Panc1 (cell line): ENCODE measurements at regions not wholly inside any gene's neighbourhood (a gene's known extent, or its start where the extent isn't known, plus 50 kb on each side); places are given as distances from the start of the nearest gene placed in this dataset.

Experiments used
- ATAC-seq: fragments of 200-7000 bp; cut with Tn5 transposase; 2 replicates; pipeline ENCODE4 v1.9.1; 2020; ENCODE audit warnings: mild to moderate bottlenecking, moderate library complexity
- BruUV-seq: library from RNA; stranded (reverse); fragments of 400-500 nt; replicated peaks from 2 replicates; lab custom pipeline; 2021; lab: Mats Ljungman, UMichigan
- CTCF ChIA-PET: fragments of 300-600 bp; sonication (Branson Sonifier 250); formaldehyde crosslinking; loops from one replicate; lab custom pipeline; 2022; ENCODE audit warnings: antibody characterized with exemption; lab: Charles Lee
- POLR2A ChIA-PET: fragments of 300-600 bp; sonication (Branson Sonifier 250); formaldehyde crosslinking; loops from one replicate; lab custom pipeline; 2022; ENCODE audit warnings: antibody characterized with exemption; lab: Charles Lee
- DNase-seq: peaks from one replicate; pipeline ENCODE4 v3.0.0-alpha.2; 2010; ENCODE audit warnings: low read depth, low spot score
- H3K27ac ChIP-seq: 2 replicates; pipeline ENCODE4 v1.5.1; 2011; ENCODE audit warnings: mild to moderate bottlenecking, low read length, inconsistent platforms
- H3K27me3 ChIP-seq: fragments of 200-500 bp; sonication (Bioruptor generic); 2 replicates; pipeline ENCODE4 v1.6.0; 2014; ENCODE audit warnings: low read length, inconsistent platforms; ENCODE audit not compliant: control insufficient read depth, insufficient read depth
- H3K36me3 ChIP-seq: fragments of 200-500 bp; sonication (Bioruptor generic); 2 replicates; pipeline ENCODE4 v1.5.1; 2014; ENCODE audit warnings: inconsistent platforms, mild to moderate bottlenecking, low read length, moderate library complexity; ENCODE audit not compliant: control insufficient read depth, insufficient read depth
- H3K4me1 ChIP-seq: 2 replicates; pipeline ENCODE4 v1.5.1; 2011; ENCODE audit warnings: inconsistent platforms, mild to moderate bottlenecking, low read length, moderate library complexity; ENCODE audit not compliant: control insufficient read depth, insufficient read depth
- H3K4me3 ChIP-seq, 2 experiments: 2 replicates each; pipeline ENCODE4 v1.5.1; 2011 to 2012; ENCODE audit warnings: low read depth in 2 of 2, low read length in 2 of 2, mild to moderate bottlenecking in 2 of 2, inconsistent platforms in 1 of 2, moderate library complexity in 1 of 2
- H3K9me3 ChIP-seq: fragments of 200-500 bp; sonication (Bioruptor generic); 2 replicates; pipeline ENCODE4 v1.5.1; 2014; ENCODE audit warnings: low read depth, mild to moderate bottlenecking, inconsistent platforms, low read length, moderate library complexity; ENCODE audit not compliant: control insufficient read depth, insufficient read depth
- CTCF ChIP-seq: fragments of 450-650 bp; IDR thresholded peaks from 2 replicates; pipeline ENCODE4 v1.5.1; 2017; ENCODE audit warnings: mild to moderate bottlenecking
- POLR2AphosphoS5 ChIP-seq: IDR thresholded peaks from 2 replicates; pipeline ENCODE4 v1.6.1; 2012; ENCODE audit warnings: mild to moderate bottlenecking, low read depth, low read length, moderate library complexity
- REST ChIP-seq, 2 experiments: IDR thresholded peaks; 2 replicates each; pipeline ENCODE4 v1.6.1; 2011 to 2012; ENCODE audit warnings: low read depth in 2 of 2, control low read depth in 1 of 2, low read length in 1 of 2, mild to moderate bottlenecking in 1 of 2, moderate library complexity in 1 of 2; ENCODE audit not compliant: insufficient read depth in 1 of 2
- SIN3A ChIP-seq: IDR thresholded peaks from 2 replicates; pipeline ENCODE4 v1.6.1; 2012; ENCODE audit warnings: low read depth, mild to moderate bottlenecking, low read length, moderate library complexity, borderline replicate concordance; ENCODE audit not compliant: insufficient read depth
- TCF7L2 ChIP-seq: IDR thresholded peaks from 2 replicates; pipeline ENCODE4 v1.6.1; 2011; ENCODE audit warnings: mild to moderate bottlenecking, low read depth, low read length, inconsistent platforms
- in situ Hi-C: cut with HindIII; loops from 2 replicates; pipeline ENCODE4 v1.10.0; 2016; ENCODE audit warnings: low sequenced_read_pairs, low pct_unique_long_range_greater_than_20kb
- intact Hi-C: fragments of 100-400 bp; cut with micrococcal nuclease; formaldehyde crosslinking; loops from one replicate; pipeline ENCODE4 v1.10.0; 2022; ENCODE audit not compliant: unreplicated experiment

DNA sequence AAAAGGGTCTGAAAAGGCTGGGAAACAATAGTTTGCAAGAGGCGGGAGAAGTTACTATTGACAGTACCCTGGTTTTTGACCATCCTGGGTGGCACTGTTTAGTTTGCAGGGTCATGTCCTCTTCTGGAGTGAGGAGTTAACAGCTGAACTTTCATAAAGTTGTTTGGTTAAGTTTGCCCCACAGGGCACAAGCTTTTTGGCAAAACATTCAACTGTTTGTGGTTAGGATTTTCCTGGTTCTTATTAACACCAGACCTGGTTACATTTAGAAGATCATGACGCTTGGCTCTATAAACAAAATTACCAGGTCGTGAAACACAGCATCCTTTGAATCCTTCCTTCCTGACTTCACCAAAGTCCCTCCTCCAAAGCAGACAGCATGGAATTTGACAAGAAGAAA is 106.1 kb downstream of the RIN2 start:
- peak overlapping the region; percentile 56 for H3K27ac ChIP-seq
- intact Hi-C loops (no loop called here), in situ Hi-C loops (no loop called here)
- no peak for TF ChIP-seq POLR2AphosphoS5
- TF ChIP-seq TCF7L2: no peak
- no peak for TF ChIP-seq REST (IDR thresholded peaks at IDR 0.05; ENCODE audit: insufficient read depth in 1 of 2, low read depth in 2 of 2, low read length in 1 of 2)
- TF ChIP-seq SIN3A: no peak
- TF ChIP-seq CTCF: no peak
- peaks cover 9% of the 10 kb centered on the region for H3K4me1 ChIP-seq
- no peaks in the 10 kb centered on the region for H3K36me3 ChIP-seq
- ChIA-PET POLR2A (no interaction called here), CTCF (no interaction called here)
- H3K4me3 ChIP-seq: no peak overlapping the region
- no peaks in the 10 kb centered on the region; the same call in 1 of the 2 replicates for H3K9me3 ChIP-seq
- peak; percentile 42; the same call in 1 of the 2 replicates for ATAC-seq
- no TSS peak for BruUV-seq
- no peak for DNase-seq
- H3K27me3 ChIP-seq: no peaks in the 10 kb centered on the region

- ATAC-seq: no peak
- in situ Hi-C loops: no loop called here
- TF ChIP-seq REST (IDR thresholded peaks at IDR 0.05; ENCODE audit: insufficient read depth in 1 of 2, low read depth in 2 of 2, low read length in 1 of 2) (no peak), POLR2AphosphoS5 (no peak), TCF7L2 (no peak), CTCF (no peak)
These were observed 108.0 kb downstream of the RIN2 start for GRCh38 chr20:19866070-19866469.

More at GRCh38 chr20:19866070-19866469, 108.0 kb downstream of the RIN2 start:
- BruUV-seq: no TSS peak
- Histone ChIP-seq H3K36me3 (no peaks in the 10 kb centered on the region), H3K4me1 (peaks cover 9% of the 10 kb centered on the region), H3K4me3 (no peak overlapping the region), H3K27ac (no peak overlapping the region), H3K27me3 (no peaks in the 10 kb centered on the region), H3K9me3 (no peaks in the 10 kb centered on the region; the same call in 1 of the 2 replicates)
- POLR2A ChIA-PET: no interaction called here
- no peak for DNase-seq
- intact Hi-C loops: no loop called here
- CTCF ChIA-PET: no interaction called here
